Midbrain (tissue), 1 donor: ENCODE measurements at regions not wholly inside any gene's neighbourhood (a gene's known extent, or its start where the extent isn't known, plus 50 kb on each side); places are given as distances from the start of the nearest gene placed in this dataset.

ENCODE experiments used
- DNase-seq: peaks from one replicate; lab custom pipeline; 2025; lab: John Stamatoyannopoulos, UW

GRCh38 chr5:7955476-7955875, 86.5 kb downstream of the MTRR start:
- no peak for DNase-seq

- DNase-seq = no peak
Measured at GRCh38 chr5:7957329-7957728, 88.4 kb downstream of the MTRR start.

GRCh38 chr5:7960142-7960541, 91.2 kb downstream of the MTRR start:
- no peak for DNase-seq

- DNase-seq = no peak
Measured at GRCh38 chr5:7961540-7961939, 92.6 kb downstream of the MTRR start.

GRCh38 chr5:7970816-7971215, 101.9 kb downstream of the MTRR start:
- no peak for DNase-seq

GRCh38 chr5:7976411-7977190, 107.7 kb downstream of the MTRR start:
- DNase-seq = no peak

GRCh38 chr5:7978114-7978513, 109.2 kb downstream of the MTRR start:
- no peak for DNase-seq

- DNase-seq = no peak
Measured at GRCh38 chr5:7978991-7979390, 110.0 kb downstream of the MTRR start.

- no peak for DNase-seq
Measured at GRCh38 chr5:7980881-7981280, 111.9 kb downstream of the MTRR start.

- no peak for DNase-seq
Measured at GRCh38 chr5:7983433-7983832, 114.5 kb downstream of the MTRR start.

GRCh38 chr5:7991125-7991821, 122.3 kb downstream of the MTRR start:
- no peak for DNase-seq

- DNase-seq = no peak
Measured at GRCh38 chr5:7995688-7996294, 126.8 kb downstream of the MTRR start.

GRCh38 chr5:8005416-8005815, 136.5 kb downstream of the MTRR start:
- no peak for DNase-seq

GRCh38 chr5:8012131-8012977, 143.4 kb downstream of the MTRR start:
- DNase-seq = no peak

- no peak for DNase-seq
Measured at GRCh38 chr5:8013948-8014710, 145.2 kb downstream of the MTRR start.

GRCh38 chr5:8019719-8020218, 150.8 kb downstream of the MTRR start:
- no peak for DNase-seq

GRCh38 chr5:8020861-8021514, 152.0 kb downstream of the MTRR start:
- DNase-seq = no peak

- DNase-seq = no peak
Measured at GRCh38 chr5:8028243-8028642, 159.3 kb downstream of the MTRR start.

GRCh38 chr5:8033261-8033660, 164.3 kb downstream of the MTRR start:
- DNase-seq = no peak

- DNase-seq = no peak
Measured at GRCh38 chr5:8034852-8035251, 165.9 kb downstream of the MTRR start.

- DNase-seq = no peak
Measured at GRCh38 chr5:8048920-8049319, 180.0 kb downstream of the MTRR start.
